Calu3 (cell line): ENCODE measurements at regions not wholly inside any gene's neighbourhood (a gene's known extent, or its start where the extent isn't known, plus 50 kb on each side); places are given as distances from the start of the nearest gene placed in this dataset.

Source experiments
- BruUV-seq: library from RNA; stranded (reverse); fragments of 400-500 nt; replicated peaks from 2 replicates; lab custom pipeline; 2021; lab: Mats Ljungman, UMichigan
- CTCF ChIA-PET: fragments of 300-600 bp; sonication (Branson Sonifier 250); formaldehyde crosslinking; loops from one replicate; lab custom pipeline; 2022; ENCODE audit warnings: antibody characterized with exemption; lab: Charles Lee
- DNase-seq: peaks from one replicate; pipeline ENCODE4 v3.0.0; 2022
- H3K27ac Mint-ChIP-seq: one replicate; pipeline ENCODE4 v1.8.0; 2022; ENCODE audit warnings: mixed read lengths; ENCODE audit not compliant: unreplicated experiment
- H3K27me3 Mint-ChIP-seq: one replicate; pipeline ENCODE4 v1.8.0; 2022; ENCODE audit warnings: mixed read lengths; ENCODE audit not compliant: unreplicated experiment
- H3K36me3 Mint-ChIP-seq: one replicate; pipeline ENCODE4 v1.8.0; 2022; ENCODE audit warnings: mild to moderate bottlenecking, moderate library complexity, mixed read lengths; ENCODE audit not compliant: insufficient read depth, unreplicated experiment
- H3K4me1 Mint-ChIP-seq: one replicate; pipeline ENCODE4 v1.8.0; 2022; ENCODE audit warnings: mild to moderate bottlenecking, low read depth, mixed read lengths; ENCODE audit not compliant: unreplicated experiment
- H3K4me3 Mint-ChIP-seq: one replicate; pipeline ENCODE4 v1.8.0; 2022; ENCODE audit warnings: mild to moderate bottlenecking, low read depth, moderate library complexity, mixed read lengths; ENCODE audit not compliant: unreplicated experiment
- H3K9me3 Mint-ChIP-seq: one replicate; pipeline ENCODE4 v1.8.0; 2022; ENCODE audit warnings: low read depth, mixed read lengths; ENCODE audit not compliant: unreplicated experiment
- CTCF ChIP-seq: fragments of 200-600 bp; IDR thresholded peaks from one replicate; pipeline ENCODE4 v1.8.0; 2022; ENCODE audit warnings: antibody characterized with exemption; ENCODE audit not compliant: unreplicated experiment
- intact Hi-C: fragments of 100-400 bp; cut with micrococcal nuclease; formaldehyde crosslinking; loops from one replicate; pipeline ENCODE4 v1.10.0; 2022; ENCODE audit not compliant: unreplicated experiment

GRCh38 chr5:167512111-167512510 lies 779.3 kb upstream of the WWC1 start:
- Mint-ChIP-seq H3K4me3 (no peak overlapping the region), H3K36me3 (no peaks in the 10 kb centered on the region), H3K4me1 (no peaks in the 10 kb centered on the region), H3K27ac (no peak overlapping the region), H3K27me3 (peaks cover 19% of the 10 kb centered on the region), H3K9me3 (no peaks in the 10 kb centered on the region)
- no peak for DNase-seq
- CTCF ChIA-PET: no interaction called here
- no peak for TF ChIP-seq CTCF
- intact Hi-C loops: no loop called here
- no TSS peak for BruUV-seq

GRCh38 chr5:167513381-167513780 lies 778.1 kb upstream of the WWC1 start:
- intact Hi-C loops: no loop called here
- no peak overlapping the region for H3K4me3 Mint-ChIP-seq
- no peaks in the 10 kb centered on the region for H3K36me3 Mint-ChIP-seq
- no peak for TF ChIP-seq CTCF
- BruUV-seq: no TSS peak
- H3K27ac Mint-ChIP-seq: no peak overlapping the region
- DNase-seq: no peak
- H3K4me1 Mint-ChIP-seq: no peaks in the 10 kb centered on the region
- H3K9me3 Mint-ChIP-seq: no peaks in the 10 kb centered on the region
- CTCF ChIA-PET: no interaction called here
- peaks cover 19% of the 10 kb centered on the region for H3K27me3 Mint-ChIP-seq

GRCh38 chr5:167514461-167514860 lies 777.0 kb upstream of the WWC1 start:
- H3K4me1 Mint-ChIP-seq: no peaks in the 10 kb centered on the region
- no peak overlapping the region for H3K27ac Mint-ChIP-seq
- BruUV-seq: no TSS peak
- no peak for DNase-seq
- no peaks in the 10 kb centered on the region for H3K9me3 Mint-ChIP-seq
- no peak overlapping the region for H3K4me3 Mint-ChIP-seq
- no peak for TF ChIP-seq CTCF
- CTCF ChIA-PET: no interaction called here
- peaks cover 19% of the 10 kb centered on the region for H3K27me3 Mint-ChIP-seq
- no peaks in the 10 kb centered on the region for H3K36me3 Mint-ChIP-seq
- intact Hi-C loops: no loop called here

GRCh38 chr5:167525004-167525403 lies 766.4 kb upstream of the WWC1 start:
- TF ChIP-seq CTCF: no peak
- Mint-ChIP-seq H3K27me3 (peaks cover 18% of the 10 kb centered on the region), H3K4me3 (no peak overlapping the region), H3K27ac (no peak overlapping the region), H3K4me1 (no peaks in the 10 kb centered on the region), H3K36me3 (no peaks in the 10 kb centered on the region), H3K9me3 (no peaks in the 10 kb centered on the region)
- no peak for DNase-seq
- CTCF ChIA-PET: no interaction called here
- intact Hi-C loops: no loop called here
- no TSS peak for BruUV-seq
